Breast epithelium (tissue), 3 donors: ENCODE measurements at regions not wholly inside any gene's neighbourhood (a gene's known extent, or its start where the extent isn't known, plus 50 kb on each side); places are given as distances from the start of the nearest gene placed in this dataset.

ENCODE experiments used
- POLR2A ChIP-seq: fragments of 450-650 bp; IDR thresholded peaks from one replicate; pipeline ENCODE4 v1.6.1; 2016; ENCODE audit warnings: antibody characterized with exemption, mild to moderate bottlenecking, moderate library complexity
- TF ChIP-seq, protein P1 (sequence below), 3 donors: fragments of 450-650 bp; IDR thresholded peaks; one replicate each; pipeline ENCODE4 v1.5.1; 2016 to 2017; ENCODE audit warnings: antibody characterized with exemption in 3 of 3, mild to moderate bottlenecking in 3 of 3, moderate library complexity in 3 of 3

GRCh38 chr10:53361281-53361680 lies 588.7 kb upstream of the MBL2 start:
- TF ChIP-seq, protein P1, sequence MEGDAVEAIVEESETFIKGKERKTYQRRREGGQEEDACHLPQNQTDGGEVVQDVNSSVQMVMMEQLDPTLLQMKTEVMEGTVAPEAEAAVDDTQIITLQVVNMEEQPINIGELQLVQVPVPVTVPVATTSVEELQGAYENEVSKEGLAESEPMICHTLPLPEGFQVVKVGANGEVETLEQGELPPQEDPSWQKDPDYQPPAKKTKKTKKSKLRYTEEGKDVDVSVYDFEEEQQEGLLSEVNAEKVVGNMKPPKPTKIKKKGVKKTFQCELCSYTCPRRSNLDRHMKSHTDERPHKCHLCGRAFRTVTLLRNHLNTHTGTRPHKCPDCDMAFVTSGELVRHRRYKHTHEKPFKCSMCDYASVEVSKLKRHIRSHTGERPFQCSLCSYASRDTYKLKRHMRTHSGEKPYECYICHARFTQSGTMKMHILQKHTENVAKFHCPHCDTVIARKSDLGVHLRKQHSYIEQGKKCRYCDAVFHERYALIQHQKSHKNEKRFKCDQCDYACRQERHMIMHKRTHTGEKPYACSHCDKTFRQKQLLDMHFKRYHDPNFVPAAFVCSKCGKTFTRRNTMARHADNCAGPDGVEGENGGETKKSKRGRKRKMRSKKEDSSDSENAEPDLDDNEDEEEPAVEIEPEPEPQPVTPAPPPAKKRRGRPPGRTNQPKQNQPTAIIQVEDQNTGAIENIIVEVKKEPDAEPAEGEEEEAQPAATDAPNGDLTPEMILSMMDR (IDR thresholded peaks at IDR 0.05): no peak
- no peak for TF ChIP-seq POLR2A
